GM12878 (cell line): ENCODE measurements at regions not wholly inside any gene's neighbourhood (a gene's known extent, or its start where the extent isn't known, plus 50 kb on each side); places are given as distances from the start of the nearest gene placed in this dataset.

Experiments
- ASH2L ChIP-seq: fragments of 300-600, 200-600 bp; sonication (generic); IDR thresholded peaks from 2 replicates; pipeline ENCODE4 v1.6.1; 2017; ENCODE audit warnings: low read depth, mild to moderate bottlenecking, borderline replicate concordance
- ATF7 ChIP-seq: fragments of 450-650 bp; IDR thresholded peaks from 2 replicates; pipeline ENCODE4 v1.6.1; 2016; ENCODE audit warnings: low read depth, mild to moderate bottlenecking
- JUND ChIP-seq: IDR thresholded peaks from 2 replicates; pipeline ENCODE4 v1.6.1; 2012; ENCODE audit warnings: low read depth, mild to moderate bottlenecking, low read length, improper control_type of control experiment, moderate library complexity
- NFYA ChIP-seq: IDR thresholded peaks from 2 replicates; pipeline ENCODE4 v1.6.1; 2011; ENCODE audit warnings: low read depth, mild to moderate bottlenecking, low read length, improper control_type of control experiment, borderline replicate concordance
- NFYB ChIP-seq: IDR thresholded peaks from 2 replicates; pipeline ENCODE4 v1.6.1; 2011; ENCODE audit warnings: low read depth, mild to moderate bottlenecking, low read length, improper control_type of control experiment, moderate library complexity; ENCODE audit not compliant: insufficient read depth
- NR2C2 ChIP-seq: IDR thresholded peaks from 2 replicates; pipeline ENCODE4 v1.6.1; 2011; ENCODE audit warnings: borderline replicate concordance, low read depth; ENCODE audit not compliant: control insufficient read depth, insufficient read length
- RAD21 ChIP-seq: IDR thresholded peaks from 2 replicates; pipeline ENCODE4 v1.6.1; 2011; ENCODE audit warnings: mild to moderate bottlenecking, low read depth, low read length, moderate library complexity; ENCODE audit not compliant: insufficient read depth
- RBBP5 ChIP-seq: fragments of 200-600 bp; sonication (generic); conservative IDR thresholded peaks from 2 replicates; pipeline ENCODE4 v1.6.1; 2016
- SIN3A ChIP-seq: IDR thresholded peaks from 2 replicates; pipeline ENCODE4 v1.6.1; 2012; ENCODE audit warnings: low read depth, low read length, improper control_type of control experiment
- TCF12 ChIP-seq: IDR thresholded peaks from 2 replicates; pipeline ENCODE4 v1.6.1; 2011; ENCODE audit warnings: low read depth, mild to moderate bottlenecking, low read length
- ZNF274 ChIP-seq: IDR thresholded peaks from one replicate; pipeline ENCODE4 v1.8.0; 2011; ENCODE audit not compliant: insufficient read length, insufficient read depth
- TF ChIP-seq, protein P1 (sequence below): IDR thresholded peaks from 2 replicates; pipeline ENCODE4 v1.6.1; 2011; ENCODE audit warnings: low read depth, low read length, improper control_type of control experiment, borderline replicate concordance
- TF ChIP-seq, protein P2 (sequence below): fragments of 450-650 bp; IDR thresholded peaks from 2 replicates; pipeline ENCODE4 v1.6.1; 2014; ENCODE audit warnings: mild to moderate bottlenecking

GRCh38 chr7:76139670-76140069 is 62.0 kb upstream of the SRRM3 start:
- TF ChIP-seq ASH2L: no peak
- TF ChIP-seq, protein P1, sequence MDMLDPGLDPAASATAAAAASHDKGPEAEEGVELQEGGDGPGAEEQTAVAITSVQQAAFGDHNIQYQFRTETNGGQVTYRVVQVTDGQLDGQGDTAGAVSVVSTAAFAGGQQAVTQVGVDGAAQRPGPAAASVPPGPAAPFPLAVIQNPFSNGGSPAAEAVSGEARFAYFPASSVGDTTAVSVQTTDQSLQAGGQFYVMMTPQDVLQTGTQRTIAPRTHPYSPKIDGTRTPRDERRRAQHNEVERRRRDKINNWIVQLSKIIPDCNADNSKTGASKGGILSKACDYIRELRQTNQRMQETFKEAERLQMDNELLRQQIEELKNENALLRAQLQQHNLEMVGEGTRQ: no peak
- TF ChIP-seq RBBP5: no peak
- no peak for TF ChIP-seq NR2C2
- no peak for TF ChIP-seq ZNF274
- no peak for TF ChIP-seq ATF7
- no peak for TF ChIP-seq NFYB
- TF ChIP-seq SIN3A: no peak
- TF ChIP-seq JUND: no peak
- TF ChIP-seq, protein P2, sequence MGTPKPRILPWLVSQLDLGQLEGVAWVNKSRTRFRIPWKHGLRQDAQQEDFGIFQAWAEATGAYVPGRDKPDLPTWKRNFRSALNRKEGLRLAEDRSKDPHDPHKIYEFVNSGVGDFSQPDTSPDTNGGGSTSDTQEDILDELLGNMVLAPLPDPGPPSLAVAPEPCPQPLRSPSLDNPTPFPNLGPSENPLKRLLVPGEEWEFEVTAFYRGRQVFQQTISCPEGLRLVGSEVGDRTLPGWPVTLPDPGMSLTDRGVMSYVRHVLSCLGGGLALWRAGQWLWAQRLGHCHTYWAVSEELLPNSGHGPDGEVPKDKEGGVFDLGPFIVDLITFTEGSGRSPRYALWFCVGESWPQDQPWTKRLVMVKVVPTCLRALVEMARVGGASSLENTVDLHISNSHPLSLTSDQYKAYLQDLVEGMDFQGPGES: no peak
- no peak for TF ChIP-seq TCF12
- TF ChIP-seq NFYA: no peak
- no peak for TF ChIP-seq RAD21
